Loucy (cell line): ENCODE measurements at regions not wholly inside any gene's neighbourhood (a gene's known extent, or its start where the extent isn't known, plus 50 kb on each side); places are given as distances from the start of the nearest gene placed in this dataset.

ENCODE experiments used
- CTCF ChIP-seq: fragments of 200-600 bp; sonication (generic); conservative IDR thresholded peaks from 2 replicates; pipeline ENCODE4 v1.5.1; 2014; ENCODE audit warnings: mild to moderate bottlenecking, antibody characterized with exemption, low read length
- EZH2phosphoT487 ChIP-seq: fragments of 200-600 bp; IDR thresholded peaks from 2 replicates; pipeline ENCODE4 v1.6.1; 2018; ENCODE audit warnings: antibody characterized with exemption, mild to moderate bottlenecking, moderate library complexity, borderline replicate concordance

- TF ChIP-seq CTCF (no peak), EZH2phosphoT487 (no peak)
These were observed 119.5 kb upstream of the PMCH start for GRCh38 chr12:102317155-102317554.
